Thymus (tissue), 11 donors: ENCODE measurements at regions not wholly inside any gene's neighbourhood (a gene's known extent, or its start where the extent isn't known, plus 50 kb on each side); places are given as distances from the start of the nearest gene placed in this dataset.

Experiments
- DNase-seq, 9 donors: peaks; one replicate each; pipeline ENCODE4 v3.0.0-alpha.2; 2013; ENCODE audit warnings: low spot score in 9 of 9, low read depth in 6 of 9, missing footprints in 1 of 9
- H3K27ac ChIP-seq, 2 donors: one replicate each; pipeline ENCODE4 v1.5.1; 2013; ENCODE audit warnings: control low read depth in 1 of 2, low read depth in 1 of 2, low read length in 1 of 2, mild to moderate bottlenecking in 1 of 2, moderate library complexity in 1 of 2
- H3K27me3 ChIP-seq, 2 donors: one replicate each; pipeline ENCODE4 v1.5.1; 2013; ENCODE audit warnings: low read length in 1 of 2; ENCODE audit not compliant: control insufficient read depth in 2 of 2, insufficient read depth in 1 of 2
- H3K36me3 ChIP-seq, 2 donors: one replicate each; pipeline ENCODE4 v1.5.1; 2013; ENCODE audit warnings: low read length in 1 of 2, mild to moderate bottlenecking in 1 of 2, moderate library complexity in 1 of 2; ENCODE audit not compliant: control insufficient read depth in 2 of 2, insufficient read depth in 2 of 2
- H3K4me1 ChIP-seq, 2 donors: one replicate each; pipeline ENCODE4 v1.5.1; 2013; ENCODE audit warnings: low read length in 2 of 2; ENCODE audit not compliant: control insufficient read depth in 2 of 2, insufficient read depth in 2 of 2
- H3K4me3 ChIP-seq, 2 donors: one replicate each; pipeline ENCODE4 v1.5.1; 2013; ENCODE audit warnings: low read length in 2 of 2, control low read depth in 1 of 2, mild to moderate bottlenecking in 1 of 2
- H3K9me3 ChIP-seq, 2 donors: one replicate each; pipeline ENCODE4 v1.5.1; 2013; ENCODE audit warnings: low read length in 1 of 2, mild to moderate bottlenecking in 1 of 2; ENCODE audit not compliant: control insufficient read depth in 2 of 2, insufficient read depth in 1 of 2
- WGBS: extraction: QIAGEN DNeasy Blood & Tissue Kit; methylation state at CpG from one replicate; pipeline ENCODE4 v1.1.7; 2013; 5-methylcytosine and 5-hydroxymethylcytosine counted together
- donor health status: healthy.

GRCh38 chr18:45494811-45495210 lies 120.5 kb upstream of the SLC14A2 start:
- 98% methylated on average over 6 of the region's 6 CpGs for WGBS
- no peaks in the 10 kb centered on the region for H3K36me3 ChIP-seq

GRCh38 chr18:45496741-45497140 lies 118.5 kb upstream of the SLC14A2 start:
- 100% methylated on average over 1 of the region's 1 CpG for WGBS
- no peak overlapping the region for H3K27ac ChIP-seq
- H3K4me1 ChIP-seq: no peaks in the 10 kb centered on the region
- H3K36me3 ChIP-seq: no peaks in the 10 kb centered on the region
- H3K27me3 ChIP-seq: no peaks in the 10 kb centered on the region
- no peaks in the 10 kb centered on the region for H3K9me3 ChIP-seq
- H3K4me3 ChIP-seq: no peak overlapping the region
- no peak for DNase-seq

More at GRCh38 chr18:45494811-45495210, 120.5 kb upstream of the SLC14A2 start:
- Histone ChIP-seq H3K4me1 (no peaks in the 10 kb centered on the region), H3K4me3 (no peak overlapping the region), H3K27ac (no peak overlapping the region), H3K27me3 (no peaks in the 10 kb centered on the region), H3K9me3 (no peaks in the 10 kb centered on the region)
- no peak for DNase-seq

- Histone ChIP-seq H3K4me1 (no peaks in the 10 kb centered on the region), H3K9me3 (no peaks in the 10 kb centered on the region), H3K27ac (no peak overlapping the region), H3K4me3 (no peak overlapping the region), H3K36me3 (no peaks in the 10 kb centered on the region), H3K27me3 (no peaks in the 10 kb centered on the region)
- 98% methylated on average over 5 of the region's 5 CpGs for WGBS
- no peak for DNase-seq
Observed at GRCh38 chr18:45497595-45498286, 117.5 kb upstream of the SLC14A2 start.

GRCh38 chr18:45498287-45498658 lies 117.0 kb upstream of the SLC14A2 start:
- no peaks in the 10 kb centered on the region for H3K27me3 ChIP-seq
- no peaks in the 10 kb centered on the region for H3K36me3 ChIP-seq
- DNase-seq: no peak
- 91% methylated on average over 4 of the region's 4 CpGs for WGBS
- no peaks in the 10 kb centered on the region for H3K9me3 ChIP-seq
- H3K4me3 ChIP-seq: no peak overlapping the region
- no peak overlapping the region for H3K27ac ChIP-seq
- H3K4me1 ChIP-seq: no peaks in the 10 kb centered on the region

- DNase-seq: no peak
- no peaks in the 10 kb centered on the region for H3K27me3 ChIP-seq
- H3K27ac ChIP-seq: no peak overlapping the region
- H3K9me3 ChIP-seq: peaks cover 0 to 1% of the 10 kb centered on the region in 2 donors
- no peaks in the 10 kb centered on the region for H3K4me1 ChIP-seq
- H3K36me3 ChIP-seq: no peaks in the 10 kb centered on the region
- 81% methylated on average over 3 of the region's 3 CpGs for WGBS
- H3K4me3 ChIP-seq: no peak overlapping the region
Observed at GRCh38 chr18:45503990-45504389, 111.3 kb upstream of the SLC14A2 start.

GRCh38 chr18:45505497-45506206 lies 109.6 kb upstream of the SLC14A2 start:
- Histone ChIP-seq H3K27ac (no peak overlapping the region), H3K4me1 (no peaks in the 10 kb centered on the region), H3K9me3 (peaks cover 0 to 1% of the 10 kb centered on the region in 2 donors), H3K27me3 (no peaks in the 10 kb centered on the region), H3K36me3 (no peaks in the 10 kb centered on the region), H3K4me3 (no peak overlapping the region)
- no peak for DNase-seq
- WGBS: 91% methylated on average over 12 of the region's 12 CpGs

GRCh38 chr18:45506951-45507350 lies 108.3 kb upstream of the SLC14A2 start:
- Histone ChIP-seq H3K4me3 (no peak overlapping the region), H3K9me3 (peaks cover 0 to 1% of the 10 kb centered on the region in 2 donors), H3K36me3 (no peaks in the 10 kb centered on the region), H3K27ac (no peak overlapping the region), H3K4me1 (no peaks in the 10 kb centered on the region), H3K27me3 (no peaks in the 10 kb centered on the region)
- no peak for DNase-seq
- WGBS: 96% methylated on average over 4 of the region's 4 CpGs

GRCh38 chr18:45509535-45509934 lies 105.7 kb upstream of the SLC14A2 start:
- WGBS: 72% methylated on average over 4 of the region's 4 CpGs
- Histone ChIP-seq H3K27ac (no peak overlapping the region), H3K4me1 (no peaks in the 10 kb centered on the region), H3K4me3 (no peak overlapping the region), H3K27me3 (no peaks in the 10 kb centered on the region), H3K36me3 (no peaks in the 10 kb centered on the region), H3K9me3 (peaks cover 0 to 1% of the 10 kb centered on the region in 2 donors)
- DNase-seq: no peak

- H3K27me3 ChIP-seq: no peaks in the 10 kb centered on the region
- 97% methylated on average over 3 of the region's 3 CpGs for WGBS
- no peak for DNase-seq
- peaks cover 0 to 1% of the 10 kb centered on the region in 2 donors for H3K9me3 ChIP-seq
- H3K27ac ChIP-seq: no peak overlapping the region
- H3K36me3 ChIP-seq: no peaks in the 10 kb centered on the region
- H3K4me1 ChIP-seq: no peaks in the 10 kb centered on the region
- H3K4me3 ChIP-seq: no peak overlapping the region
Observed at GRCh38 chr18:45510656-45511055, 104.6 kb upstream of the SLC14A2 start.
